ENCODE measurements at regions not wholly inside any gene's neighbourhood (a gene's known extent, or its start where the extent isn't known, plus 50 kb on each side); places are given as distances from the start of the nearest gene placed in this dataset.

- TF ChIP-seq FOXA1 (IDR thresholded peaks at IDR 0.05; ENCODE audit: borderline replicate concordance): no peak
- TF ChIP-seq ZBTB40 (IDR thresholded peaks at IDR 0.05): no peak
- no peak for TF ChIP-seq ZBTB40 (CRISPR knock-in tag; IDR thresholded peaks at IDR 0.05)
- TF ChIP-seq ZC3H8 (IDR thresholded peaks at IDR 0.05): no peak
- no peak for TF ChIP-seq JUN (IDR thresholded peaks at IDR 0.05; ENCODE audit: borderline replicate concordance, low read depth, low read length)
- TF ChIP-seq JUN (CRISPR knock-in tag; IDR thresholded peaks at IDR 0.05; ENCODE audit: borderline replicate concordance): no peak
- TF ChIP-seq ARHGAP35 (IDR thresholded peaks at IDR 0.05; ENCODE audit: partially characterized antibody): no peak
- no peak for TF ChIP-seq ZNF436 (CRISPR knock-in tag; IDR thresholded peaks at IDR 0.05)
- TF ChIP-seq KAT8 (IDR thresholded peaks at IDR 0.05; ENCODE audit: low read depth): no peak
- no peak for TF ChIP-seq ARID4B (CRISPR knock-in tag; IDR thresholded peaks at IDR 0.05)
These were observed 227.3 kb downstream of the INSIG2 start (continued) for GRCh38 chr2:118315606-118316005.

All from K562 (cell line).